ENCODE measurements at regions not wholly inside any gene's neighbourhood (a gene's known extent, or its start where the extent isn't known, plus 50 kb on each side); places are given as distances from the start of the nearest gene placed in this dataset.

DNA sequence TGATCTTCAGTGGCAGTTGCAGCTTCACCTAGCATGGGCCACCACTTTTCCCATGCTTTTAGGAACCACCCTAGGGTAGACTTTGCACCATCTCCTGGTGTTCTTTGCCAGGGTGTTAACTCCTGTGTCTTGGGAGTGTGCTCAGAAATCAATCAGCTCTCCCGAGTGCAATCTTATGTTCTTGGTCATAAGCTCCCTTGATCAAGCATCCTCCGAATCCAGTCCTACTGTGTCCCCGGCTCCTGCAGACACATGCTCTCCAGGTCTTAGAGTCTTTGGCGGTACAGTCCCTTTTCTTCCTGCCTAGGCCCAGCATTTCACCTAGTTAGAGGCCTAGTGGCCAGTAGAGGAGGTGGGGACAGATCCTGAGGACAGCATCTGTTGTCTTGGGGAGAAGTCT is 74.7 kb upstream of the SYN2 start:
- no peaks in the 10 kb centered on the region for H3K79me2 ChIP-seq (ENCODE audit: insufficient read depth, low read length)
- H3K9me3 Mint-ChIP-seq (ENCODE audit: unreplicated experiment) = peaks cover 5% of the 10 kb centered on the region
- no peak overlapping the region for H3K4me3 ChIP-seq (ENCODE audit: insufficient read depth, low read depth, low read length)
- H3K9me3 ChIP-seq (ENCODE audit: insufficient read depth, low read depth, low read length) = no peaks in the 10 kb centered on the region
- FAIRE-seq (no peak), DNase-seq (ENCODE audit: low read depth) (no peak)
- H3K9ac ChIP-seq (ENCODE audit: low read length) = no peak overlapping the region
- H3K27me3 Mint-ChIP-seq (ENCODE audit: low read depth, unreplicated experiment) = peaks cover 9% of the 10 kb centered on the region
- H4K20me1 ChIP-seq (ENCODE audit: insufficient read depth, low read length) = no peaks in the 10 kb centered on the region
- no peak overlapping the region for H3K4me3 Mint-ChIP-seq (ENCODE audit: unreplicated experiment)
- no peak overlapping the region for H3K27ac Mint-ChIP-seq (ENCODE audit: unreplicated experiment)
- no peaks in the 10 kb centered on the region for H3K27me3 ChIP-seq (ENCODE audit: insufficient read depth, low read length)
- H3K27ac ChIP-seq (ENCODE audit: low read depth, low read length) = no peak overlapping the region
- H3K4me1 Mint-ChIP-seq (ENCODE audit: low read depth, unreplicated experiment) = no peaks in the 10 kb centered on the region
- no peak for TF ChIP-seq EZH2 (IDR thresholded peaks at IDR 0.05; ENCODE audit: insufficient read depth, low read length)
- TF ChIP-seq, protein P1, sequence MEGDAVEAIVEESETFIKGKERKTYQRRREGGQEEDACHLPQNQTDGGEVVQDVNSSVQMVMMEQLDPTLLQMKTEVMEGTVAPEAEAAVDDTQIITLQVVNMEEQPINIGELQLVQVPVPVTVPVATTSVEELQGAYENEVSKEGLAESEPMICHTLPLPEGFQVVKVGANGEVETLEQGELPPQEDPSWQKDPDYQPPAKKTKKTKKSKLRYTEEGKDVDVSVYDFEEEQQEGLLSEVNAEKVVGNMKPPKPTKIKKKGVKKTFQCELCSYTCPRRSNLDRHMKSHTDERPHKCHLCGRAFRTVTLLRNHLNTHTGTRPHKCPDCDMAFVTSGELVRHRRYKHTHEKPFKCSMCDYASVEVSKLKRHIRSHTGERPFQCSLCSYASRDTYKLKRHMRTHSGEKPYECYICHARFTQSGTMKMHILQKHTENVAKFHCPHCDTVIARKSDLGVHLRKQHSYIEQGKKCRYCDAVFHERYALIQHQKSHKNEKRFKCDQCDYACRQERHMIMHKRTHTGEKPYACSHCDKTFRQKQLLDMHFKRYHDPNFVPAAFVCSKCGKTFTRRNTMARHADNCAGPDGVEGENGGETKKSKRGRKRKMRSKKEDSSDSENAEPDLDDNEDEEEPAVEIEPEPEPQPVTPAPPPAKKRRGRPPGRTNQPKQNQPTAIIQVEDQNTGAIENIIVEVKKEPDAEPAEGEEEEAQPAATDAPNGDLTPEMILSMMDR (IDR thresholded peaks at IDR 0.05; ENCODE audit: insufficient read depth, low read depth, low read length) = no peak
- no peak overlapping the region for H3K4me2 ChIP-seq (ENCODE audit: low read length)
- no peaks in the 10 kb centered on the region for H3K36me3 ChIP-seq (ENCODE audit: insufficient read depth, low read length)
- H3K4me1 ChIP-seq (ENCODE audit: insufficient read depth, low read length) = no peaks in the 10 kb centered on the region
- H3K36me3 Mint-ChIP-seq (ENCODE audit: low read depth, unreplicated experiment) = no peaks in the 10 kb centered on the region
- no peak overlapping the region for H2AFZ ChIP-seq (ENCODE audit: low read depth, low read length)

DNA sequence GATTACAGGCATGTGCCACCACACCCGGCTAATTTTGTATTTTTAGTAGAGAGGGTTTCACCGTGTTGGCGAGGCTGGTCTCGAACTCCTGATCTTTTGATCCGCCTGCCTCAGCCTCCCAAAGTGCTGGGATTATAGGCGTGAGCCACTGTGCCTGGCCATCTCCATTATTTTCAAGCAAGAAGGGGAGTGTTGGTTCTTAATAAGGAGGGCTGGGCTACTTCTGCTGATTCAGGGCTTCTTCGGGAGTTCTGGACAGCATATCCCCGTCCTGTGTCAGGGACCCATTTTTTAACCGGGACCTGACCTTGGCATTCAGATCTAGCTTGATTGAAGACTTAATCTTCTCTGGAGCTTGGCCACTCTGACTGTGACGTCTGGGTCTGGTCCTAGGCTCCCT is 74.1 kb upstream of the SYN2 start:
- no peak for TF ChIP-seq EZH2 (IDR thresholded peaks at IDR 0.05; ENCODE audit: insufficient read depth, low read length)
- TF ChIP-seq, protein P1 (IDR thresholded peaks at IDR 0.05; ENCODE audit: insufficient read depth, low read depth, low read length) = no peak
- no peaks in the 10 kb centered on the region for H3K79me2 ChIP-seq (ENCODE audit: insufficient read depth, low read length)
- H3K27ac ChIP-seq (ENCODE audit: low read depth, low read length) = no peak overlapping the region
- no peak overlapping the region for H3K4me3 ChIP-seq (ENCODE audit: insufficient read depth, low read depth, low read length)
- H3K9ac ChIP-seq (ENCODE audit: low read length) = no peak overlapping the region
- Mint-ChIP-seq H3K4me1 (ENCODE audit: low read depth, unreplicated experiment) (no peaks in the 10 kb centered on the region), H3K9me3 (ENCODE audit: unreplicated experiment) (peaks cover 5% of the 10 kb centered on the region), H3K27me3 (ENCODE audit: low read depth, unreplicated experiment) (peaks cover 9% of the 10 kb centered on the region), H3K27ac (ENCODE audit: unreplicated experiment) (no peak overlapping the region), H3K4me3 (ENCODE audit: unreplicated experiment) (no peak overlapping the region), H3K36me3 (ENCODE audit: low read depth, unreplicated experiment) (no peaks in the 10 kb centered on the region)
- H3K9me3 ChIP-seq (ENCODE audit: insufficient read depth, low read depth, low read length) = no peaks in the 10 kb centered on the region
- no peaks in the 10 kb centered on the region for H3K36me3 ChIP-seq (ENCODE audit: insufficient read depth, low read length)
- FAIRE-seq = no peak
- H2AFZ ChIP-seq (ENCODE audit: low read depth, low read length) = no peak overlapping the region
- no peaks in the 10 kb centered on the region for H4K20me1 ChIP-seq (ENCODE audit: insufficient read depth, low read length)
- no peaks in the 10 kb centered on the region for H3K27me3 ChIP-seq (ENCODE audit: insufficient read depth, low read length)
- DNase-seq (ENCODE audit: low read depth) = no peak
- no peak overlapping the region for H3K4me2 ChIP-seq (ENCODE audit: low read length)
- H3K4me1 ChIP-seq (ENCODE audit: insufficient read depth, low read length) = no peaks in the 10 kb centered on the region

DNA sequence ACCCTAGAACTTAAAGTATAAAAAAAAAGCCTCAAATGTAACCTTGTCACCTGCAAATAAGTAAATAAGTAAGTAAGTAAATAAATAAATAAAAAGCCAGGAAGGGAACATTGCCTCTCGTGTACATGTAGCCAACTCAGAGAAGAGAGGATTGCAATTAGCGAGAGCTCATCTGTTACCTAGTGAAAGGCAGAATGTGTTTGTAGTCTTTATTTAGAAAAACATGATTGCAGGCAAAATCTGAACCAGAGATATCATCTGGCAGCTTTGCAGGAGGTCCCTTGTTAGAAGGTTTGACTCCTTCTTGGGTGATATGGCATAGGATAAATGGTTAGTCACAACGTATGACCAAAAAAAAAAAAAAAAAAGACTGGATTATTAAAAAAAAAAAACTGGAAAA is 71.6 kb upstream of the SYN2 start:
- TF ChIP-seq, protein P1 (IDR thresholded peaks at IDR 0.05; ENCODE audit: insufficient read depth, low read depth, low read length) = no peak
- no peak for TF ChIP-seq EZH2 (IDR thresholded peaks at IDR 0.05; ENCODE audit: insufficient read depth, low read length)
- Mint-ChIP-seq H3K4me3 (ENCODE audit: unreplicated experiment) (no peak overlapping the region), H3K27me3 (ENCODE audit: low read depth, unreplicated experiment) (peaks cover 3% of the 10 kb centered on the region), H3K27ac (ENCODE audit: unreplicated experiment) (no peak overlapping the region), H3K4me1 (ENCODE audit: low read depth, unreplicated experiment) (no peaks in the 10 kb centered on the region), H3K36me3 (ENCODE audit: low read depth, unreplicated experiment) (no peaks in the 10 kb centered on the region), H3K9me3 (ENCODE audit: unreplicated experiment) (peaks cover 2% of the 10 kb centered on the region)
- Histone ChIP-seq H4K20me1 (ENCODE audit: insufficient read depth, low read length) (no peaks in the 10 kb centered on the region), H3K9ac (ENCODE audit: low read length) (no peak overlapping the region), H2AFZ (ENCODE audit: low read depth, low read length) (no peak overlapping the region), H3K4me3 (ENCODE audit: insufficient read depth, low read depth, low read length) (no peak overlapping the region), H3K4me2 (ENCODE audit: low read length) (no peak overlapping the region), H3K27me3 (ENCODE audit: insufficient read depth, low read length) (no peaks in the 10 kb centered on the region), H3K79me2 (ENCODE audit: insufficient read depth, low read length) (no peaks in the 10 kb centered on the region), H3K36me3 (ENCODE audit: insufficient read depth, low read length) (no peaks in the 10 kb centered on the region), H3K9me3 (ENCODE audit: insufficient read depth, low read depth, low read length) (no peaks in the 10 kb centered on the region), H3K4me1 (ENCODE audit: insufficient read depth, low read length) (no peaks in the 10 kb centered on the region), H3K27ac (ENCODE audit: low read depth, low read length) (no peak overlapping the region)
- no peak for FAIRE-seq
- DNase-seq (ENCODE audit: low read depth) = no peak
